GM13976 (cell line): ENCODE measurements at regions not wholly inside any gene's neighbourhood (a gene's known extent, or its start where the extent isn't known, plus 50 kb on each side); places are given as distances from the start of the nearest gene placed in this dataset.

Experiments used
- DNase-seq: peaks from one replicate; pipeline ENCODE4 v3.0.0; 2012; ENCODE audit warnings: low spot score
- CTCF ChIP-seq: IDR thresholded peaks from 2 replicates; pipeline ENCODE4 v1.5.1; 2012; ENCODE audit warnings: borderline replicate concordance, mild to moderate bottlenecking; ENCODE audit not compliant: insufficient read depth; ENCODE audit errors: extremely low read depth, missing control alignments, control extremely low read depth
- in situ Hi-C: fragments of 300-500 bp; cut with MboI; formaldehyde crosslinking; loops from one replicate; pipeline ENCODE4 v1.12.0; 2022; ENCODE audit warnings: low sequenced_read_pairs, mixed read lengths, inconsistent platforms; ENCODE audit not compliant: unreplicated experiment

DNA sequence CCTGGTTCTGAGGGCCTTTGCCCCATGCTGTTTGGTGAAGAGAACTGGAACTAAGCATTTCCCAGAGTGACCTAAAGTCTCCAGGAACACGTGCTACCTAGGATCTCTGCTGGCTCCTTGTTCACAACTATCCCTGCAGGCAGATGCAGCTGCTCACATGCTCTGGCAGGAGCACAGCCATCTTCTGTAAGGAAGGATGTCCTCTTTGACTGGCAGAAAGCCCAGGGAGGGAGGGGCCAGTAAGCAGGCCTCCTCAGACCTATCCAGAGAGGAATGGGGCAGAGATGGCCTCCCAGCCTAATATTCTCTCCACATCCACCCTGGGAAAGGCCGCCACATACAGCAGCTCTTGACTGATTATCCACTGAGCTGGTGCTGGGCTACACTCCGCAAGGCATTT is 142.8 kb upstream of the EOLA2 start:
- no peak for TF ChIP-seq CTCF
- no peak for DNase-seq
- in situ Hi-C loops: no loop called here

- in situ Hi-C loops: no loop called here
These were observed 146.4 kb upstream of the EOLA2 start for GRCh38 chrX:150084496-150085229.

GRCh38 chrX:150085881-150086280 is 147.6 kb upstream of the EOLA2 start:
- in situ Hi-C loops: no loop called here
- no peak for TF ChIP-seq CTCF
- DNase-seq: no peak

More at GRCh38 chrX:150084496-150085229, 146.4 kb upstream of the EOLA2 start:
- TF ChIP-seq CTCF: no peak
- DNase-seq: no peak

DNA sequence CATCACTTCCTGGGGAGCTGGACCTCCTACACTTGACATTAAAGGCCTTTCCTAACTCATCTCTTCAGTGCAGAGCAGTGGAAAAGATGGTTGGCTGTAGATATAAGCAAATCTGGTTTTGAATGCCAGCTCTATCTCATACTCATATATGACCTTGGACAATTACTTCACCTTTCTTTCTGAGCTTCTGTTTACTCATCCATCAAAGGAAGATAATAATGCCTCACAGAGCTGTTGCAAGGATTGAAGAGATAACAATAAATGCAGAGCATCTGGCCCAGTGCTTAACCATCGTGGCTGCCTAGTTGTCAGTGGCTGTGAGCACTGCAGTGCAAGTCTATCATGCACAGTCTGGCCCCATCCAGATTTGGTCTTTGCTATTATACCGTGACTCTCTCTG is 148.1 kb upstream of the EOLA2 start:
- in situ Hi-C loops: no loop called here
- TF ChIP-seq CTCF: no peak
- no peak for DNase-seq

DNA sequence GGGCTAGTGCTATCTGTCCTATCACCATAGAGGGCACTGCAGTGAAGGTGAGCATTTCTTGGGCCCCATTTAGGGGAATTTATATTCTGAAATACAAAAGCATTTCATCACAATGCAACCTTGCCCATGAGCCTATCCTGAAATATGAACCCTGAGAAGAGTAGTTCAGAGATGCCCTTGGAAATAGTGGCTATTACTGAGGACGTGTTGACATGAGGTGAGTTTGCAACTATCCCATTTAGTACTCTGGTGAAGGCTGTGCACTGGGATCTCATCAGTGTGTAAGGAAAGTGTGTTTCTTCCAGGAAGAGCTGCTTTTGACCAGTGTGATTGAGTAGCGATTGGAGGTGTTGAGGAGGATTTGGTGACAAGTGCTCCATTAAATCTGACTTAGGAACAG is 149.3 kb upstream of the EOLA2 start:
- no peak for DNase-seq
- TF ChIP-seq CTCF: no peak
- in situ Hi-C loops: no loop called here

DNA sequence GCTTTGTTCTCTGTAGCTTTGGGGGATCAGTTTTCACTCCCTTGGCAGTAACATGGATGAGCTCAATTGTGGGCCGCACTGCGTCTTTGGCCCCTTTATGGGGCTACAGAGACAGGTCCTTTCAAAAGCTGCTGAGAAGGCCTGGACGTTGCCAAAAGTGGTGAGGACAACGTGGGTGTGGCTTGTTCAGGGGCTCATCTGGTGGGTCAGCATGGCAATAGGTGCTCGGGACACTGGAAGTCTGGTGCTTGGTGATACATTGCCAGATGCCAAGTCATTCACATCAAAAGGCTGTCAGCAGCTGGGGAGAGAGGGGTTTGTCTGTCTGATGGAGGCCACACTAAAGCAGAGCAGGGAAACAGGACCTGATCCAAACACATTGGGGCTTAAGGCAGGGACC is 149.8 kb upstream of the EOLA2 start:
- no peak for TF ChIP-seq CTCF
- in situ Hi-C loops: no loop called here
- DNase-seq: no peak
